ENCODE measurements at regions not wholly inside any gene's neighbourhood (a gene's known extent, or its start where the extent isn't known, plus 50 kb on each side); places are given as distances from the start of the nearest gene placed in this dataset.
A peak's percentile ranks its signal among the peaks of the same experiment; 100 is the strongest.

DNA sequence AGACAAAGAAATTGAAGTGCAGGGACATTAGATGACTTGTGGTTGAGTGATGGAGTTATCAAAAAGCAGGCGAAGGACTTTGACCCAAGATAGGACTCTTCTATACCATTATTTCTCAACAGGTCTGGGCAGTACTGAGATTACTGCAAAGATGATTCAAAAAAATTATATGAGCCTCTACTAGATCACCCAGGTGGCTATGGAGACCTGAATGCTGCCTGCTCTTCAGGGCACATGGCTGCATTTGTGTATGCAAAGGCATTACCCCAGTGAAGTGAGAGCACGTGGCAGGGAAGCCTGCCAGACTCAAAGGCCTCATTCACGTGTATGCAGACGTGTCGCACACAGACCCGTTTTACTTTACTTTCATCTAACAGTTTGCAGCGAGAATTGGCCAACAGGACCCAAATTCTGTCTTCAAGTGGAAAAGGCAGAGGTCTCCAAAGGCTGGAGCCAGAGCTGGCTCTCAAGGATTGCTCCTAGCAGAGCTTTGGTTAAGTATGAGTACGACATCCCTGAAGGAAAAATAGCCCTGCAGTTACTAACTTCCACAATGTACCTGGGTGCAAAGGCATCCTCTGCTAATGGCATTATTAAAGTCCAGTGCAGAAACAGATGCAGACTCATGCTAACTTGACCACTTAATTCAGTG, 113.8 kb upstream of the ARMC2 start:
- DNase-seq (ENCODE audit: low spot score), result no peak

DNA sequence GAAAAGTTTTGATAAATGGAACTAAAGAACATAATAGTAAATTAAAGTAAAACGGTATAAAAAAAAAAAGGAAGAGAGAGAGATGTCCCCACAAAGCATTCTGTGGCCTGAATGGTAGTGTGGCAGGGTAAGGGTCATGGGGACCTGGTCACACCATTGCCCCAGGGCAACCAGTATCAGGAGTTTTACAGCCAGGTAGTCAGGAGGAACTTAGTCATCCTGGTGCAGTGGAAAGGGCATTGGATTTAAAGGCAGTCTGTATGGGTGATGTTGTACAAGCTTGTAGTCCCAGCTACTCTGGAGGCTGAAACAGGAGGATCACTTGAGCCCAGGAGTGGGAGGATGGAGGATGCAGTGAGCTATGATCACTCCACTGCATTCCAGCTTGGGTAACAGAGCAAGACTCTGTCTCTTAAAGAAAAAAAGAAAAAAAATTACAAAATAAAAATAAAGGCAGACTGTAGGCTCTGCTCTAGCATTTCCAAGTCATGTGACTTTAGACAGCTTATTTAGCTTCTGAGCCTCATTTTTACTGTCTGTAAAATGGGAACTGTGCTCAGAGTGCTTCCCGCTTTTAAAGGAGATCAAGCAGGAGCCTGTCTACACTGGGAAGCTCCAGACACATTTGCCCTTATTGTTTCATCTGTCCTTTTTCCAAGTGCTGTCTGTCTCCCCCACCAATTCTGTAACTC, 112.8 kb upstream of the ARMC2 start:
- no peak for DNase-seq (ENCODE audit: low spot score)

DNA sequence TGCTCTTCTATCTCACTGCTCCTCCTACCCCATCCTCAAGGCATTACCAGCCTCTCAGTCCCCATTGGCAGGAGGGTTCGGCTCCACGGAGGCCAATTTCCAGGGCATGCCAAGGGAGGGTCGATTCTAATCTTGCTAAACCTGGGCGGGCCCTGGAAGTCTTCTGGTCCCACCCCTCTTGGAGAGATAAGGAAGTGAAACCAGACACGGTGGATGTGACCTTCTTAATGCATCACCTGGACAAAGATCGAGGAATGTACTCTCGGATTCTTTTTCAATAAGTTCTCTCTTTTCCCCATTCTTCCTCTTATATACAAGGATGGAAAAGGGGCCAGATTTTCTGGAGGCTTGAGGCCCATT, 112.2 kb upstream of the ARMC2 start:
- DNase-seq (ENCODE audit: low spot score), result no peak

DNA sequence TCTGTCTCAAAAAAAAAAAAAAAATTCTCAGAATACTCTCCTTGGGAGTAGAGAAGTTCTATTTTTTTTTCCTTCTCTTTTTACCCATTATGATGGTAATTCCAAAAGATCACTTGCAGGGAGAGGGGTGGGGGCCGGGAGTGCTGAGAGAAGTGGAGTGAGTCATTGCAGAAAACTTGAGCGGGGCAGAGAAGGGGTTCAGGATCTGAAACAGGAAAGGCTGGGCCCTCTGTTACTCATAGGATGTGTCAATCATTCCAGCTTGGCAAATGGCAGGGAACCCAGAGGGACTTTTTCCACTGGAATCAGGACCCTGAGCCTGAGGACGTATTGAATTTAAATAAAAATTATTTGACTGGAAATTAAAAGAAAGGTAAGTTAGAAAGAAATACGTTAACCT, 111.4 kb upstream of the ARMC2 start:
- peak; percentile 75 for DNase-seq (ENCODE audit: low spot score)

DNA sequence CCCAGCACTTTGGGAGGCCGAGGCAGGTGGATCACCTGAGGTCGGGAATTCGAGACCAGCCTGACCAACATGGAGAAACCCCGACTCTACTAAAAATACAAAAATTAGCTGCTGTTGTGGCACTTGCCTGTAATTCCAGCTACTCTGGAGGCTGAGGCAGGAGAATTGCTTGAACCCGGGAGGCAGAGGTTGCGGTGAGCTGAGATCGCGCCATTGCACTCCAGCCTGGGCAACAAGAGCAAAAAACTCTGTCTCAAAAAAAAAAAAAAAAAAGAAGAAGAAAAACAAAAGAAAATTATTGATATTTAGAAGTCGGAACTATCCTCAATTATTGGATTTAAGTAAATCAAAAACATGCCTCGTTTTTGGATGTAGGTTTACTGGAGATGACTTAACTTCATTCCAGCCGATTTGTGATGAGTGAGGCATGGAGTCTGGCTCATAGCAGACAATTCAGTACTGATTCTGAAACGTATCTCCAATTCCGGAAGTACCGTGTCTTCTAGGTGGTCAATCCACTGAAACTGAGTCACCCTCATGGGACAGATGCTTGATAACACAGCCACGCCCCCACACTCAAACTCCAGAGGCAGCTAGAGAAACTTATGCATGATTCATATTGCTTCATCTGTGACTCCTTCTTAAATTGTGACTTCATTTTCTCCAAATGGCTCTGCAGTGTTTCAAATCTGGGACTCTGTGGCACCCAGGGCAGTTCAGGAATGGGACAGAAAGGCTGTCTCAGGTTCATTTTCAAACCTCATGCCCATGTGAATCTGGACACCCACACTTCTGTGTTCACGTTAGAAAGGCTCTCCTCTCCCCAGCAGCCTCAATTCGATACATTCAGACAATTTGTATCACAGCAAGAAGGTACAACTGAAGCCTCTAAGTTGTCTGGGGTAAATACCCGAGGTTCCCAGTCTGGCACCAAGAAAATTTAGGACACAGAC, 110.4 kb upstream of the ARMC2 start:
- DNase-seq (ENCODE audit: low spot score), result peak; percentile 94

DNA sequence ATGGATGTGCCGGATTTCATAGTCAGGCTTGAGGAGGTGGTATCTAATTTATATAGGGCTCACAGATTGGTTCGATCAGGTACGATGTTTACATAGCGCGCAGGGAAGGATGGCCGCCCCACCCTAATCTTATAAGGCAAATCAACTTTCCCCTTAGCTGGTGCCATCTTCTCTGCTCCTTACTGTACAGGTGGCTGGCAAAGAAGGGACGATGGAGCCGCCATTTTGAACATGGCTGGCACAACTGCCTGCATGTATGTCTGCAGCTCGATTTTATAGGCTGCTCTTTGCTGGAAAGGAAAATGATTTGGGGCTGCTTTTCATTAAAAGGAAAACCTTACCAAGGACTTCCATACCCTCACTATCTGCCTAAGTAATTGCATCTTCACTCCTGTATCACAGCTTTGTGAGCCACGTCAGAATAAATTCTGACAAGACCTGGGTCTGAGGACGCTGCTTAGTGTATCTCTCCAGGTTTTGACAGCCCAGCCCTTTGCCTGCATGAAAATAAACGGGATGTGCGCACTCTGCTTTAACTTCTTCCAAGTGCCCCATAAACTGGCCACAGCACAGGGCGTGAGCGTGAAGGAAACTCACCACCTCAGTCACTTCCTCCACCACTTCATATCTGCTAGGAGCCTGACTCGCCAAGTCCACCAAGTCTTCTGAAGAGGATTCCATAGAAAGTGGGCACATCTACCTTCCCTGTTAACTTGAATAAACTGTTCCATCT, 109.4 kb upstream of the ARMC2 start:
- DNase-seq (ENCODE audit: low spot score), result no peak

DNA sequence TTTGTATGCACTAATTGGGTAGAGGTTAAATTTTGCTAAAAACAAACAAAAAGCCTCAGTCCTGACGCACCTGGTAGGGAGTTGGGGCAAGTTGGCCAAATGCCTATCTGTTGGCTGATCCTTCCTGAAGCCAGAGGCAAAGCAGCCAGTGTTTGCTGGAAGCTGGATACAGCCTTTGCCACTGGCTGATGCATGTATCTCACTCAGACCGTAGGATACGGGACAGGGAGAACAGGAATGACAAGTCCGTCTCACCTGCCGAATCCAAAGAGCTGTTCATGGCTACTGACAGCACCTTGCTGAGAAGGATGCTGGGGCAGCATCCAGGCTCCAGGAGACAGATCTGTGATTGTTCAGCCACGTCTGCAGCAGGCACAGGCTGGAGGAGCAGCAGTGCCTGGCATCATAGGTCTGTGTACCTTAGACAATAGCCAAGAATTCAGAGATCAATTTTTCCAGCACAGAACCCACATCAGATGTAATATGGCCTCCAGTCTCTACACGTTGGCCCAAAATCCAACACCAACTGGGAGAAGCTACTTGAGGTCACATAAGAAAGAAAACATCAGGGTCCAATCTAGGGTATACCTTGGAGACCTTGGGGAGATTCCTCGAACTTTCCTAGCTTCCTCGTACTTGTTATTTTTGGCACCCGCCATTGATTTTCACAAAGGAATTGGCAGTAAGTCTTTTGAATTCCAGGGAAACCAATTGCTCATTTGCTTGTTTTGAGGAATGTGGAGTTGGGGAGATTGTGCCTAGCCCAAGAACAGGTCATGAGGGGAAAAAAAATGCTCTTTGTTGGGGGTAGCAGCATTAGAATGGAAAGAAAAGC, 108.5 kb upstream of the ARMC2 start:
- no peak for DNase-seq (ENCODE audit: low spot score)

DNA sequence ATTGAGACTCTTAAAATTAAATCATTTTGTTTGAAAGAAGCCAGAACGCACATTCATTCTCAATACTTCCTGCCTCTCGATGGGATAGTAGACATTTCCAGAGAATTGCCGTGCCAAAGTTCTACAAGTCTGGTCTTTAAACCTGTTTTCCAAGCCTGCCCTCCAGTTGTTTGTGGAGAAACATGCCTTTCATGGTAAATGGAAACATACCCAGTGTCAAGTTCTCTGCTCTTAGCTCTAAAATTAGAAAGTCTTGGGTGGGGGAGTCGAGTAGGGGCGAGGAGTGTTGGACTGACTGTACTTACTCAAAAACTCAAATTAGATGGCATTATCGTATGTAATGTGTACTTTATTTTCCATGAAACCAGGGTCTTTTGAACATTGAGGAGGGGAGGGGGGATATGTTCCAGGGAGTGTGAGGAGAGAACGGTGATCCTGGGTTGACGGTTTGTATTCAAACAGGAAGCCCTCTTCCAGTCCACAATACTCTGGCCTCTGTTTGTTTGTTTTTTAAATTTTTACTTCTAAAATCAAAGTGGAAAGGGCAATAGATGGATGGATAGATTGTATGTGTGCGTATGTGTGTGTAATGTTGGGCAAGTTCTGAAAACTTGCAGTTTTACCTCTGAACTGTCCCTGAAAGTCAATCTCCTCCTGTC, 106.8 kb upstream of the ARMC2 start:
- DNase-seq (ENCODE audit: low spot score), result no peak

DNA sequence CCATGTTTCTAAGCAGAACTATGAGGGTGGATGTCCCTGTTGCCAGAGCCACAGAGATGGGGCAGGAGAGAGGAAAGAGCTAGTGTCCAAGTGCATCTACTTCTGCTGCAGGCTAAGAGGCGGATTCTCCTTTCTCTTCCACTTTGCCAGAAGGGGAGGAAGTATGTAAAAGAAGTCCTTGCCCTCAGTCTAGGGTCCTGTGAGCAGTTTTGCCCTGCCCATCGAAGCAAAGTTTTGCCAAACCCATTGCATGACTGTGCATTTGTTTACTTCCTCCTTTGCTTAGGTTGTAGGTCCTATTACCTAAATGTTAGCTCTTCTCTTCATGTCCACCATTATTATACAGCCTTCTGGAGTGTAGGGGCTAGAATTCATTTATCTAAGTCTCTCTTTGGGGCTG, 106.2 kb upstream of the ARMC2 start:
- DNase-seq (ENCODE audit: low spot score), result no peak

DNA sequence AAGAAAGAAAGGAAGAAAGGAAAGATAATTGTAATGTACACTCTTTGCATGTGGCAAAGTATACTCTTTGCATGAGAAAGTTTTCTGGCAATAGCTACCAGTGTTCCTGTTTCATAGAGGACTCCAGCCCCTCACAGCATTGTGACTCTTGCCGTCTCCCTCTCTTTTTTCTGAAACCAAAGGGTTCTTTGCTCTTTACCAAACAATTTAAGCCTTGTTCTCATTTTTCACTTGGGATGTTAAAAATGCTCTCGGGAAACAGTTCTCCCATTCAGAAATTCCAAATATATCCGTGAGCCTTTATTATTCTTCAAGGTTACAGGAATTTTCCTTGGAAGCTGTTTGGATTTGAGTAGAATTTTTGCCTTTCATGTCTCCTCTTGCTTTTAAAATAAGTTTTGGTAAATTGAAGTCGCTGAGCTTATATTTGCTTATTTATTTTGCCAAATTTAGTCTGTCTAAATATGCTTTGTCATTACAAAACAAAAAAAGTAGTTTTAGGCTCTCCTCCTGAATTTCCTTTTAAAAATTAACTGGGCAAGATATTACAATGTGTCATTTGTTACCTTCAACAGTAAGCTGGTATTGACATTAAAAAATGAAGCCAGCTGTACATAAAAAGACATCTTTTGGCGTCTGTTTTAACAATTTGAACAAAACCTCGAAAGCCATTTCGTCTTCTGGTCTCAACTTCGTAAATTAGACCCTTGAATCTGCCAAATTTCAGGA, 103.8 kb upstream of the ARMC2 start:
- DNase-seq (ENCODE audit: low spot score), result no peak

DNA sequence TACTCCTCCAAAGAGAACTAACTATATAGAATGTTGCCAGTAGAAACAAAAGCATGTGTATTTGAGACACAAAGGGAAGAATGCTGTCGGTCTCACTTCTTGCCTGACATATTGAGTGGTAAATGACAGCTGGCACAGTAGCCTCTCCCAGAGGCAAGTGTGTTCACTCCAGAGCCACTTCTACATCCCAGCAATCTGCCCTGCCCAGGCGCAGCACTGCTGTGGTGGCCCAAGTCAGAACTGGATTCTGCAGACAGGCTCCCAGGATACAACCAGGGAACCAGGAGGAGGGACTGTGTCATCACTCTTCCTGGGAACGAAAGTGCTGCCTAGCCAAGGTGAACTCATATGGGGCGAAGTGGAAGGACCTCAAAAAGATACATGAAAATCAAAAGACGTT, 103.2 kb upstream of the ARMC2 start:
- DNase-seq (ENCODE audit: low spot score), result no peak

DNA sequence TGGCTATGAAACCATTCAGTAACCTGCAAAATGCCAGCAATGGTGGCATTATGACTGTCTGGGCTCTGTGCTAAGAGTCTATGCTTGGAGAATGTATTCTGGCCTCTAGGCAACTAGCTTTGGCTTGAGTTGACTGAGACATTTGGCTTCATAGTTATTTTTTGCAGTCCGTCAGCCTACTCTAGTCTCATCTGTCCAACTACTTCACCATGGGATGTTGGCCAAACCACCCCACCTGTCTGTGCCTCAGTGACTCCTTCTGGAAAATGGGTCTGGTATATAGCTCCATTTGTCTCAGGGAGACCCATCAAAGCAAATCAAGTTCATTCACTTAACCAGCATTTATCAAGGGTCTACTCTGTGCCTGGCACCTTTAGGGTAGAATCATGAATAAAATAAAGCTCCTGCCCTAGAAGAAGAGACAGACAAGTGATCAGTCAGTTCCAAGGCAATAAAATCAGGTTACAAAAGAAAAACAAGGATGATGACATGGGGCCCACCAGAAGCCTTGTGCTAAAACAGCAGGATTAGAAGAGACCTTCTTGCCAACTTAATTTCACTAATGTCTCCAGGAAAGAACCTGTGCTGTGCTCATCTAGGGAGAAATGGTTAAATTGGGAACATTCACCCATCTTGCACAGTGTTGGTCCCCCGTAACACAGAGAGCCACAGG, 102.4 kb upstream of the ARMC2 start:
- no peak for DNase-seq (ENCODE audit: low spot score)

DNA sequence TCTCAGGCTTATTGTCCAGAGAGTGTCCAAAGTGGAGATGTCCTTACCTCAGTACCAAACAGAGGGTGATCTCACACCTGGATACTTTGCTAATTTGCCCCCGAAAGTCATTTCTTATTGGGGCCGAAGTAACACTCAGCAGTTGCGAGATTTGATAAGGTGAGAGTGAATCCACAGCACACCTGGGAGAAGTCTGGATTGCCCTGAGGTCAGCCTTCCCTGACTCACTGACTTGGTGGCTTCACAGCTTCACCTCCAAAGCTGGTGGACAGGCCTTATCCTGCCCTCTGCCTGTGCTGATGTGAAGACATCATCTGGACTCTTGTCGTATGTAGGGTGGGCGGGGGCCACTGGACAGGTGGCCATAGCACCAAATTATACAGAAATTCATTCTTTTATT, 101.9 kb upstream of the ARMC2 start:
- no peak for DNase-seq (ENCODE audit: low spot score)

DNA sequence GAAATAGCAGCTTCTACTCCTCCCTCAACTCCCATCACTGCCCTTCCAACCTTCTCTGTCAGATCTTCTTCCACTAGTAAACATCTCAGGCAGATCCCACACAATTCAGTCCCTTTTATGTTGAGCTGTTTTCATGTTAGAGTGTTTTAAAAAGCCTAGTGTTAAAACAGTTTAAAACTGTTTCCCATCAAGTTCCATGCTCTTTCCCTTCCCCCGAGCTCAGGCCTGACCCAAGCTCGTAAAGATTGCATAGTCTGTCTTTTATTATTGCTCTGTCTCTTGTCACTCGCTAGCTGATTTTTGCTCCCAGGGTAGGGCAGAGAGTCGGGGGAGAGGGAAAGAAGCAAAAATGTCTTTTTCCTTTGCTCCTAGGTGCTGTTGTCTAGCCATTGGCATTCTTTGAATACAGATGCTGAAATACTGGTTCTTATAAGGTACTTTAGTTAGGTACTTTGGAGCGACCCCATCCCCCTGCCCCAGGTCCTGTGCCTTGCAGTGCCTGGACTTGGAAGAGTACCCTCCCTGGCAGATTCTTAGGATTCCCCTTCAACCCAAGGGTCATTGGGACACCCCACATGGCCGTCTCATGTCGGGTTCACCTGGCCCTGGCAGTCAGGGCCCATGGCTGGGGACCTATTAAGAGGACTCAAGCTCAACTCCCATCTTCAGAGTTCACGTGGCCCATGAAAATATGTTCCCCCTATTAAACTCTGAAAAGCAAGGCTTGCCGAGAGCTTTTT, 101.2 kb upstream of the ARMC2 start:
- DNase-seq (ENCODE audit: low spot score), result no peak

DNA sequence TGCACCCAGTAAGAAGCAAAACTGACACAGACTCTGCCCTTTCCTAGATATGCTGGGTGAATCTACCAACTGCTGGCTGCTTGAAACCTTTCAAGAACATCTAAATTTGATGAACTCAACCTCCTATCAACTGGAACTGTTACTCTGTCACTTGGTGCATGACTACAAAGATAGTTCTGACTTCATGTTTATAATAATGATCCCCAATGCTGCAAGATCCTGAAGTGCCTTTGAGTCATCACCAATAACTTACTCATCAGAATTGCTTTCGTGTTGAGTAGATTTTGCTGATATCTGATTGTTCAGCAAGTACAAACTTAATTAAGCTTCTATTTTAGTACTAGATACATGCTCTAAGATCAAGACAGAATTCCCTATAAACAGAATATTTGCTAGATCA, 100.2 kb upstream of the ARMC2 start:
- no peak for DNase-seq (ENCODE audit: low spot score)

DNA sequence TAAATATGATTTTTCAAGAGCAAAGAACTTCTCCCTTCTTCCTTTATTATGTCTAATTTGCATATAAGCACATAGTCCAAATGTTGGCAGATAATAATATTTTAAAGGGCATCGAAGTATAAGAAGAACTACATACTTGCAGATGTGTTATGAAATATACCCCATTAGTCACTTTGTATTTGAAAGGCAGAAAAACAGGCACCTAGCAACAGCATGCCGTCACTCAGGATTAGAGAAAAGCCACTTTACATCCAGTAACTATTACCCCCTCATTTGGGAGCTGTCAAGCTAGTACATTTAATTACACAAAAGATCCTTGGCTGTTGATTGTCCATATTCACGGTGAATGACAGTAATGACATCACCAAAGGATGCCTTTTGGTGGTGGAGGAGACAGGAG, 99.3 kb upstream of the ARMC2 start:
- no peak for DNase-seq (ENCODE audit: low spot score)

DNA sequence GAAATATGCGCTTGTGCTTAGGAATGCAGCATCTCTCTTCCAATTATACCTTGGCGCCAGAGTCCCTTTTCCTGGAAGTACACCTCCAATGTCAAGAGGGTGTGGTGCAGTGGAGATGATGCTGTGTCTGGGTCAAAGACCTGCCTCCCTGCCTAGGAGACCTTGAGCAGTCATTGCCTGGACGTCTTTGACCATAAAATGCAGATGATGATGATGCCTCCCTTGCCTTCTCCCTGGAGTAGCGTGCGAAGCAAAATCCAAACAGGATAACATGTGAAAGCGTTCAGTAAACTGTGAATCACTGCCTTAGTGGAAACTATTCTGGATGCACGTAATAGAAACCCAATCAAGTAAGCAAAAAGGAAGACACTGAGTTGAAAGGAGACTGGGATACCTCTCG, 97.4 kb upstream of the ARMC2 start:
- peak; percentile 80 for DNase-seq (ENCODE audit: low spot score)

DNA sequence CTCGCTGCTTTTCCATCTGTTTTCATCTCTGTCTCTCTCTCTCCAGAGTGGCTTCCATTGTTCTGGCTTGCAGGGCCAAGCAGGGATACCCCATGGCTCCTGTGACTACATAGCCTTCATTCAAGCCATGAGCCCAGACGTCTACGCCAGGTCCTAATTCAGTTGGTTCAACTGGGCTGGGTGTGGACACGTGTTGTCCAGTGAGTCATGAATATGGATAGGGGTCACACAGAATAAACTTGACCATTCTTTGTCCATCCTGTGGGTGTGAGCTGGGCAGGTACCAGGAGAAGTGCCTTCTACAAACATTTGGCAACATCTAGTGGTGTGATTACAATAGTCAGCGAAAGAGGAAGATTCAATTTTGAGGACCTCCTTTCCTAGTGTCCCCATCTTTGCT, 96.9 kb upstream of the ARMC2 start:
- DNase-seq (ENCODE audit: low spot score), result no peak
